Fibroblast of the conjunctiva (primary cell): ENCODE measurements at regions not wholly inside any gene's neighbourhood (a gene's known extent, or its start where the extent isn't known, plus 50 kb on each side); places are given as distances from the start of the nearest gene placed in this dataset.

Source experiments
- DNase-seq: peaks from one replicate; pipeline ENCODE4 v3.0.0-alpha.2; 2010; ENCODE audit warnings: low read depth

- no peak for DNase-seq
These were observed 51.5 kb upstream of the PIP4K2A start for GRCh38 chr10:22765660-22766547.

DNA sequence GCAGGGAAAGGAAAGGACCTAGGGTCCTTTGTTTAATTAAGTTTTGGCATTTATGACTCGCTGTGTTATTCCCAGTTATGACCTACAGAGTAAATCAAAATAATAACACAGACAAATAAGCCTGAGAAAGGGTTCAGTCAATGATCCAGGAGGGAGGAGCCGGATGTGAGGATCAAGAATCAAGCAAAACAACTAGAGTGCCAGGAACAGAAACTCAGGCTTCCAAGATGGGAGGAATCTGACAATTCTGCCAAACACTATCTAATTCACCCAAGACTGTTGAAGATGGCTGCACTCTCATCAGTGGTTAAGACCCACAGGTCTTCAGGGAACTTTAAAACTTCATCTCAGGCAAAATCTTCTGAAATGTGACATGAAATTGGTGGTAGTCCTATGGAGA lies 50.3 kb upstream of the PIP4K2A start:
- no peak for DNase-seq
